D721Med (cell line): ENCODE measurements at regions not wholly inside any gene's neighbourhood (a gene's known extent, or its start where the extent isn't known, plus 50 kb on each side); places are given as distances from the start of the nearest gene placed in this dataset.

Experiments
- DNase-seq: peaks from one replicate; pipeline ENCODE4 v3.0.0; 2011; ENCODE audit warnings: low spot score; ENCODE audit not compliant: insufficient read length
- FAIRE-seq: peaks from 2 replicates; lab custom pipeline; 2011; peaks lifted over from hg19 to GRCh38; lab: Jason Lieb, UNC
- TF ChIP-seq, protein P1 (sequence below): IDR thresholded peaks from 2 replicates; pipeline ENCODE4 v1.5.1; 2012; ENCODE audit warnings: mild to moderate bottlenecking, control low read depth; ENCODE audit not compliant: insufficient read depth; ENCODE audit errors: missing control alignments

DNA sequence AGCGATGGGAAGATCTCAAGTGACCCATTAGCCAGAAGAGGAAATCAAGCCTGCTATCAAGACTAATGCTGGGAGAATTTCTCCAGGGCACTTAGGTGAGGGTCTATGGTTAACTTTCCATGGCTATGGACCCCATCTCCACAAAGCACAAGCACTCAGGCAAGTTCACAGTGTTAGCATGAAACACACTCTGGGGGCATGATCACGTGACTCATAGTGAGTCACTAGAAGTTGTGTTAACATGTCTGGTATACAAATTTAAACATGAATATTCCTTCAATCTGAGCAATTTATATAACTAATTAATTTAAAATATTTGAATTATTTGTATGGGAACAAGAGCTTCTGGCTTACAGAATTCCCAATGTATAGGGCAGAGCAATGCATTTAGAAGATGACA is 131.8 kb downstream of the FAM204A start:
- TF ChIP-seq, protein P1, sequence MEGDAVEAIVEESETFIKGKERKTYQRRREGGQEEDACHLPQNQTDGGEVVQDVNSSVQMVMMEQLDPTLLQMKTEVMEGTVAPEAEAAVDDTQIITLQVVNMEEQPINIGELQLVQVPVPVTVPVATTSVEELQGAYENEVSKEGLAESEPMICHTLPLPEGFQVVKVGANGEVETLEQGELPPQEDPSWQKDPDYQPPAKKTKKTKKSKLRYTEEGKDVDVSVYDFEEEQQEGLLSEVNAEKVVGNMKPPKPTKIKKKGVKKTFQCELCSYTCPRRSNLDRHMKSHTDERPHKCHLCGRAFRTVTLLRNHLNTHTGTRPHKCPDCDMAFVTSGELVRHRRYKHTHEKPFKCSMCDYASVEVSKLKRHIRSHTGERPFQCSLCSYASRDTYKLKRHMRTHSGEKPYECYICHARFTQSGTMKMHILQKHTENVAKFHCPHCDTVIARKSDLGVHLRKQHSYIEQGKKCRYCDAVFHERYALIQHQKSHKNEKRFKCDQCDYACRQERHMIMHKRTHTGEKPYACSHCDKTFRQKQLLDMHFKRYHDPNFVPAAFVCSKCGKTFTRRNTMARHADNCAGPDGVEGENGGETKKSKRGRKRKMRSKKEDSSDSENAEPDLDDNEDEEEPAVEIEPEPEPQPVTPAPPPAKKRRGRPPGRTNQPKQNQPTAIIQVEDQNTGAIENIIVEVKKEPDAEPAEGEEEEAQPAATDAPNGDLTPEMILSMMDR = no peak
- no peak for DNase-seq
- no peak for FAIRE-seq

DNA sequence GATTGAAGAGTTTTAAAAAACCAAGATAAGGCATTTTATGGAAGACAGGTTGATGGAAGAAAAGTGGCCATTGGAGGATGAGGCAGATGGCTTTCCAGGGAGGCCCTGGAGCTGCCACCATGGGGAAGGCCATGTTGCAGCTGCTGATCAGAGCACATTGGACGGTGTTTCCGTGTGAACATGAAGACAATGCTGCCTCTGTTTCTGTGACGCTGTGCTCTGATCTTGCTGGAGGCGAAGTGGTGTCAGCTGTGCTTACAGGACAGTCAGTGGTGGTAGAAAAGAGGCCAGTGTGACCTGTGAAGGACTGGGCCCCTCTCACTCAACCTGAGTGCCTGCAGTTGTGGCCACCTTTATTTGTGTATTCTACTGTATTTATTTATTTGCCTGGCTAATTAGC is 132.9 kb downstream of the FAM204A start:
- FAIRE-seq = no peak
- TF ChIP-seq, protein P1 = no peak
- no peak for DNase-seq

DNA sequence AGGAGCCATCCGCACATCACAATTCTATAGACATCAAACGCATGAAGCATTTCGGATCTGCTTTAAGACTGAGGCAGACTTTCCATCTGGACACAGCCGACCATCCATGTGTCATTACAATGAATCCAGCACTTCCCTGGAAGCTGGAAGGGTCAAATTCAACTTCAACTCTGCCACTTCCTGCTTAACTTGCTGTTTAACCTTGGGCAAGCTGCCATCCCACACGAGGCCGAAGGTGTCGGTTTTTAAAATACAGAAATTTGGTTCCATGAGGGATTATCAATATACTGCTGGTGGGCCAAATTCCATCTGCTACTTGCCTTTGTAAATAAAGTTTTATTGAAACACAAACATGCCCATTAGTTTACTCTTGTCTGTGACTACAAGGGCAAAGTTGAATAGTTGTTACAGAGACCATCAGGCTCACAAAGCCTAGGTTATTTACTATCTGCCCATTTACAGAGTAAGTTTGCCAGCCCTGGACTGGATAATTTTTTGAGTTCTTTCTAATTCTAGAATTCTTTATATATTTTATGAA is 134.6 kb downstream of the FAM204A start:
- no peak for DNase-seq
- TF ChIP-seq, protein P1 = no peak
- FAIRE-seq = no peak

DNA sequence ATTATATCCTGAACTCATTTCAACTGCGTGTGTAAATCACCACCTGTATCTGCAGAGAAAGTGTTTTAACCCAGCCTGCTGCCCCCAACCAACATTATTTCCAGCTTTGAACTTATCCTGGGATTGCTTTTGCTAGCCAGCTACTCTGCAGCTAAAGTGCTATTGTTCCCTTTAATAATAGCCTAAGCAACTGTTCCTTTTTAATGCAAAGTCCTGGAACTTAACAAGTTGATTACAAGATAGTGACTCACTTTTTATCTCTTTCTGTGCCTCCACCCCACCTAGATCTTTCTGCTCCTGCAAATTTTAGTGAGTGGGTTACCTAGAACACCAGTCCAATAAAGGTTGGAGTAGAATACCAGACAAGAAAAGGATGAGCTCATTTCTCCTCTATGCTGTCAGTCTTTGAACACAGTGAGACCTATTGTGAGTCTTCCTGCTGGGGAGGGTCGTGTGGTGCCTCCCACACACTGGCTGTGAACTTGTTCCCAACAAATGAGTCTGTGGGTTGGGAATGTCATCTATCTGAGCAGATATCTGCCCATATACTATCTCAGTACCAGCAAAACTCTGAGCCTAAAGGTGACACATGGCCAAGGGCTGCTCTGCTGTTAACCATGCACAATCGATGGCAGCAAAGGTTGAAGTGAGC is 137.7 kb downstream of the FAM204A start:
- no peak for FAIRE-seq
- TF ChIP-seq, protein P1 = no peak
- DNase-seq = no peak

DNA sequence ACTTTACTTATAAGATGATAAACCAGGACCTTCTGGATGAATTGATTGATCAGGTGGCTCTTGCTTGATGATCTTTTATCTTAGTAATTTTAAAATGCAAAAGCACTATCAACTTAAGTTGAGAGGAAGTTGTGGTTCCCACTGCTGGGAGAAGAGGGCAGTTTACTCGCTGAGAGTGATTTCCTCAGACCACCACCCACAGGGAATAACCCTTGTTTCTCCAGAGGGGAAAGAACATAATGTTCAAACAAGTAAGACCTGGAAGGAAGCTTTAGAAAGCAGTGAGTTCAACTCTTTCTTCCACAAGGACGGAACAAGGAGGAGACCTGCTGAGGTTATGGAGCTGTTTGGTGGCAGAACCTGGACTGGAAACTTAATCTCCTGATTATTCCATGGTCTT is 138.7 kb downstream of the FAM204A start:
- DNase-seq = no peak
- FAIRE-seq = no peak
- TF ChIP-seq, protein P1 = no peak

DNA sequence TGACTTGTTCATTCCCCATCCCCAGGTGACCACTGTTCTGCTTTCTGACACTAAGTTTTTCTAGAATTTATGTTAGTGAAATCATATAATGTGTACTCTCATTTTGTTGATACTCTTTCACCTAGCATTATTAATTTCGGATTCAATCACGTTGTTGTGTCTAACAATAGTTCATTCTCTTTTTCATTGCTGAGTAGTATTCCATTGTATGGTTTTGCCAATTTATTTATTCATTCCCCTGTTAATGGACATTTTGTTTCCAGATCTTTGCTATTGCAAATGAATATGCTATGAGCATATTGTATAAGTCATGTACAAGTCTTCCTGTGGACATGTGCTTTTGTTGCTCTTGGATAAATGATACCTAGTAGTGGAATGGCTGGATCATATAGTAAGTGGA is 146.4 kb downstream of the FAM204A start:
- TF ChIP-seq, protein P1 = no peak
- FAIRE-seq (no peak), DNase-seq (no peak)

DNA sequence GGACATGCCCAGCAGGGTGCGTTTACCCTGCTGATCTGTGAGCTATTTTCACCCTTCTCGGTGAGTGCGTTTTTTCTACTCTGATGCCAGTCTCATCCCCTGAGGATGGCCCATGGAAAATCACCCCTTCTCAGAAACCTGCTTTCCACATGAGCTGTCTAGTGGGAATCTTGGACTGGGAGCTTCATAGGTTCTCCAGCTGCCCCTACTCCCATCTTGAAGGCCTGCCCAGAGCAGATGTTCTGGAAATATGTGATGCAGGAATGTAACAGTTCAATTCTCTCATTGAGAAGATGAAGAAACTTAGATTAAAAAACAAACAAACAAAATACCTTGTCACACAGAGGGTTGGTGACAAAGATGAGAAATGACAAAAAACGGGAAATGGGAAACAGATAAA is 146.9 kb upstream of the RAB11FIP2 start:
- FAIRE-seq (no peak), DNase-seq (no peak)
- TF ChIP-seq, protein P1 = no peak
